K562 (cell line): ENCODE measurements at regions not wholly inside any gene's neighbourhood (a gene's known extent, or its start where the extent isn't known, plus 50 kb on each side); places are given as distances from the start of the nearest gene placed in this dataset.

ENCODE experiments used
- ATAC-seq: fragments of 200-7000 bp; cut with Tn5 transposase; 3 replicates; pipeline ENCODE4 v1.9.1; 2020; ENCODE audit warnings: moderate library complexity
- BruUV-seq: library from RNA; stranded (reverse); fragments of 400-500 nt; replicated peaks from 2 replicates; lab custom pipeline; 2021; lab: Mats Ljungman, UMichigan
- CTCF ChIA-PET: fragments of 300-600 bp; formaldehyde crosslinking; extraction: SDS; loops from one replicate; lab custom pipeline; 2021; ENCODE audit warnings: low intra/inter-chr PET ratio; lab: Yijun Ruan, JAX
- POLR2A ChIA-PET: fragments of 300-600, 350-650 bp; sonication (Branson Sonifier 250); formaldehyde crosslinking; extraction: SDS; loops from one replicate; lab custom pipeline; 2021; ENCODE audit warnings: antibody characterized with exemption, inconsistent platforms; lab: Yijun Ruan, JAX
- DNase-seq, 4 experiments: peaks; one replicate each; pipeline versions ENCODE4 v3.0.0 to v3.0.0-alpha.2; 2011 to 2018; ENCODE audit warnings: low spot score in 3 of 4, mixed read lengths in 3 of 4; ENCODE audit errors: extremely low read depth in 1 of 4
- FAIRE-seq: peaks from 2 replicates; lab custom pipeline; 2011; peaks lifted over from hg19 to GRCh38; lab: Jason Lieb, UNC
- H2AFZ ChIP-seq: 2 replicates; pipeline ENCODE4 v1.6.0; 2011; ENCODE audit warnings: low read depth, low read length, control low read depth, inconsistent platforms
- H3K27ac ChIP-seq: fragments of 200-600 bp; 3 replicates; pipeline ENCODE4 v1.8.0; 2011; ENCODE audit warnings: low read depth, mild to moderate bottlenecking, control low read depth, inconsistent platforms, low read length, moderate library complexity, mixed read lengths; ENCODE audit errors: extremely low read depth
- H3K27me3 ChIP-seq, 2 experiments: fragments of 300-600 bp in 1 of 2; 2 replicates in 1 of 2; 3 replicates in 1 of 2; pipeline versions ENCODE4 v1.6.0 to v1.8.0; 2011; ENCODE audit warnings: inconsistent platforms in 2 of 2, low read length in 2 of 2, mild to moderate bottlenecking in 1 of 2, mixed read lengths in 1 of 2, moderate library complexity in 1 of 2; ENCODE audit not compliant: control insufficient read depth in 2 of 2, insufficient read depth in 2 of 2
- H3K36me3 ChIP-seq: fragments of 300-600 bp; 3 replicates; pipeline ENCODE4 v1.8.0; 2011; ENCODE audit warnings: mild to moderate bottlenecking, low read length, inconsistent platforms; ENCODE audit not compliant: control insufficient read depth, insufficient read depth
- H3K4me1 ChIP-seq, 2 experiments: fragments of 200-600 bp in 1 of 2; replicated peaks in 1 of 2; 2 replicates in 1 of 2; 3 replicates in 1 of 2; pipeline versions ENCODE4 v1.5.1 to v1.8.0; 2011; ENCODE audit warnings: inconsistent platforms in 2 of 2, low read length in 2 of 2, mild to moderate bottlenecking in 1 of 2, mixed read lengths in 1 of 2, moderate library complexity in 1 of 2; ENCODE audit not compliant: control insufficient read depth in 2 of 2, insufficient read depth in 2 of 2
- H3K4me2 ChIP-seq: 2 replicates; pipeline ENCODE4 v1.6.1; 2011; ENCODE audit warnings: low read length, control low read depth, inconsistent platforms, mixed read lengths; ENCODE audit not compliant: insufficient read depth
- H3K4me3 ChIP-seq: fragments of 200-600 bp; sonication (generic), shearing (Covaris generic); 2 replicates; pipeline ENCODE4 v1.5.1; 2016; ENCODE audit warnings: control low read depth, inconsistent platforms
- H3K79me2 ChIP-seq: fragments of 200-600 bp; 3 replicates; pipeline ENCODE4 v1.8.0; 2011; ENCODE audit warnings: low read length, inconsistent platforms; ENCODE audit not compliant: control insufficient read depth, insufficient read depth
- H3K9ac ChIP-seq, 2 experiments: 2 replicates each; pipeline versions ENCODE4 v1.6.0 to v1.6.1; 2011; ENCODE audit warnings: low read depth in 2 of 2, low read length in 2 of 2, control low read depth in 1 of 2, inconsistent platforms in 1 of 2, mild to moderate bottlenecking in 1 of 2, mixed read lengths in 1 of 2; ENCODE audit not compliant: insufficient read depth in 1 of 2
- H3K9me1 ChIP-seq: one replicate; pipeline ENCODE4 v1.6.0; 2011; ENCODE audit warnings: inconsistent platforms, mild to moderate bottlenecking, low read length, moderate library complexity; ENCODE audit not compliant: control insufficient read depth, insufficient read depth
- H3K9me3 ChIP-seq: replicated peaks from 2 replicates; pipeline ENCODE4 v1.5.1; 2011; ENCODE audit warnings: low read depth, low read length, inconsistent platforms; ENCODE audit not compliant: control insufficient read depth, insufficient read depth
- H4K20me1 ChIP-seq: replicated peaks from 2 replicates; pipeline ENCODE4 v1.6.1; 2011; ENCODE audit warnings: low read length, inconsistent platforms, mixed read lengths; ENCODE audit not compliant: control insufficient read depth, insufficient read depth
- MTA2 ChIP-seq: fragments of 450-650 bp; IDR thresholded peaks from 2 replicates; pipeline ENCODE4 v1.6.1; 2016; ENCODE audit warnings: low read depth
- POLR3G ChIP-seq: IDR thresholded peaks from 2 replicates; pipeline ENCODE4 v1.6.1; 2011; ENCODE audit not compliant: insufficient read length, insufficient replicate concordance; ENCODE audit errors: extremely low read depth
- RBM22 ChIP-seq: fragments of 200-400 bp; formaldehyde crosslinking; IDR thresholded peaks from 2 replicates; pipeline ENCODE4 v1.6.1; 2018; ENCODE audit warnings: low read length, low read depth; ENCODE audit not compliant: poor library complexity, severe bottlenecking
- SMARCA5 ChIP-seq: fragments of 450-650 bp; IDR thresholded peaks from 2 replicates; pipeline ENCODE4 v1.6.1; 2016
- TCF3 ChIP-seq: sonication (generic); formaldehyde crosslinking; IDR thresholded peaks from 2 replicates; pipeline ENCODE4 v1.4.0; 2020; ENCODE audit warnings: mild to moderate bottlenecking, missing genetic modification reagents
- ZNF507 ChIP-seq: conservative IDR thresholded peaks from 2 replicates; pipeline ENCODE4 v1.6.1; 2017; ENCODE audit warnings: missing genetic modification characterization, missing compliant biosample characterization
- ZSCAN29 ChIP-seq: fragments of 450-650 bp; IDR thresholded peaks from 2 replicates; pipeline ENCODE4 v1.6.1; 2017
- WGBS: fragments of 100-300 bp; shearing (Covaris generic); methylation state at CpG from one replicate; pipeline ENCODE4 v1.1.6; 2016; ENCODE audit warnings: low coverage, mixed read lengths; ENCODE audit not compliant: insufficient coverage; ENCODE audit errors: missing lambda C conversion rate; 5-methylcytosine and 5-hydroxymethylcytosine counted together
- in situ Hi-C: fragments of 300-500 bp; cut with MboI; formaldehyde crosslinking; loops from 4 replicates; pipeline ENCODE4 v1.15.0; 2018; ENCODE audit warnings: inconsistent platforms, mixed read lengths
- intact Hi-C: fragments of 100-400 bp; cut with micrococcal nuclease; formaldehyde crosslinking; loops from 2 replicates; pipeline ENCODE4 v1.14.2; 2022
- TF ChIP-seq, protein P1 (sequence below), 2 experiments: IDR thresholded peaks; 2 replicates each; pipeline ENCODE4 v1.6.1; 2012; ENCODE audit warnings: improper control_type of control experiment in 2 of 2, low read depth in 2 of 2, low read length in 2 of 2, borderline replicate concordance in 1 of 2

DNA sequence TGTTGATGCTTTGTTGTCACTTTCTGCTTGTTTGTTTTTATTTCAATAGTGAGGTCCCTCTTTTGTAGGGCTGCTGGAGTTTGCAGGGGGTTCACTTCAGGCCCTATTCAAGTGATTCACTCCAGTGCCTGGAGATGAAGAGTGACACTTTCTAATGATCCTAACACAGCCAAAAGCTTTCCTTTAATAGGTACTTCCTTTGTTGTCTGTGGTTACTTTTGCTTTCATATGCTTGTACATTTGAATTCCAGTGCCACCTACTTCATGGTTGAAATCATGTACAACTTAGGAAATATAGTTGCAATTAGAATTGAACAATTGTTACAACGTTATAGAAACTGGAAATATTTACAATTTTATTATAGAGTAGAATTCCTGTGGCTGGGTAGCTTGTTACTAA lies 466.8 kb upstream of the EPHA3 start:
- H3K9me1 ChIP-seq, result no peaks in the 10 kb centered on the region
- no peak for ATAC-seq
- CTCF ChIA-PET, result no interaction called here

More for the DNA sequence above, 466.8 kb upstream of the EPHA3 start:
- no peak overlapping the region for H3K4me2 ChIP-seq
- intact Hi-C loops (no loop called here), in situ Hi-C loops (no loop called here)
- DNase-seq (no peak), FAIRE-seq (no peak)
- H3K36me3 ChIP-seq, result no peaks in the 10 kb centered on the region
- H2AFZ ChIP-seq, result no peak overlapping the region
- TF ChIP-seq MTA2, result no peak
- TF ChIP-seq TCF3 (CRISPR knock-in tag), result no peak
- no peak for TF ChIP-seq RBM22
- TF ChIP-seq, protein P1, sequence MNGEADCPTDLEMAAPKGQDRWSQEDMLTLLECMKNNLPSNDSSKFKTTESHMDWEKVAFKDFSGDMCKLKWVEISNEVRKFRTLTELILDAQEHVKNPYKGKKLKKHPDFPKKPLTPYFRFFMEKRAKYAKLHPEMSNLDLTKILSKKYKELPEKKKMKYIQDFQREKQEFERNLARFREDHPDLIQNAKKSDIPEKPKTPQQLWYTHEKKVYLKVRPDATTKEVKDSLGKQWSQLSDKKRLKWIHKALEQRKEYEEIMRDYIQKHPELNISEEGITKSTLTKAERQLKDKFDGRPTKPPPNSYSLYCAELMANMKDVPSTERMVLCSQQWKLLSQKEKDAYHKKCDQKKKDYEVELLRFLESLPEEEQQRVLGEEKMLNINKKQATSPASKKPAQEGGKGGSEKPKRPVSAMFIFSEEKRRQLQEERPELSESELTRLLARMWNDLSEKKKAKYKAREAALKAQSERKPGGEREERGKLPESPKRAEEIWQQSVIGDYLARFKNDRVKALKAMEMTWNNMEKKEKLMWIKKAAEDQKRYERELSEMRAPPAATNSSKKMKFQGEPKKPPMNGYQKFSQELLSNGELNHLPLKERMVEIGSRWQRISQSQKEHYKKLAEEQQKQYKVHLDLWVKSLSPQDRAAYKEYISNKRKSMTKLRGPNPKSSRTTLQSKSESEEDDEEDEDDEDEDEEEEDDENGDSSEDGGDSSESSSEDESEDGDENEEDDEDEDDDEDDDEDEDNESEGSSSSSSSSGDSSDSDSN (IDR thresholded peaks at IDR 0.05; ENCODE audit: borderline replicate concordance in 1 of 2, low read depth in 2 of 2, low read length in 2 of 2), result no peak
- no peak for TF ChIP-seq POLR3G
- TF ChIP-seq ZNF507 (tag), result no peak
- TF ChIP-seq ZSCAN29, result no peak
- TF ChIP-seq SMARCA5, result no peak
- H3K4me3 ChIP-seq, result no peak overlapping the region
- H3K4me1 ChIP-seq, result no peaks in the 10 kb centered on the region
- no peak overlapping the region for H3K27ac ChIP-seq
- no peaks in the 10 kb centered on the region for H3K9me3 ChIP-seq
- no peaks in the 10 kb centered on the region for H3K79me2 ChIP-seq
- POLR2A ChIA-PET, result no interaction called here
- H3K9ac ChIP-seq, result no peak overlapping the region
- WGBS, result 0% methylated on average over 1 of the region's 1 CpG
- no peaks in the 10 kb centered on the region for H3K27me3 ChIP-seq
- BruUV-seq, result no TSS peak
- H4K20me1 ChIP-seq, result no peaks in the 10 kb centered on the region
